GM13976 (cell line): ENCODE measurements at regions not wholly inside any gene's neighbourhood (a gene's known extent, or its start where the extent isn't known, plus 50 kb on each side); places are given as distances from the start of the nearest gene placed in this dataset.
A peak's percentile ranks its signal among the peaks of the same experiment; 100 is the strongest.

ENCODE experiments used
- DNase-seq: peaks from one replicate; pipeline ENCODE4 v3.0.0; 2012; ENCODE audit warnings: low spot score
- CTCF ChIP-seq: IDR thresholded peaks from 2 replicates; pipeline ENCODE4 v1.5.1; 2012; ENCODE audit warnings: borderline replicate concordance, mild to moderate bottlenecking; ENCODE audit not compliant: insufficient read depth; ENCODE audit errors: extremely low read depth, missing control alignments, control extremely low read depth
- in situ Hi-C: fragments of 300-500 bp; cut with MboI; formaldehyde crosslinking; loops from one replicate; pipeline ENCODE4 v1.12.0; 2022; ENCODE audit warnings: low sequenced_read_pairs, mixed read lengths, inconsistent platforms; ENCODE audit not compliant: unreplicated experiment

GRCh38 chr5:35331956-35332950 lies 102.0 kb upstream of the PRLR start:
- TF ChIP-seq CTCF: no peak
- DNase-seq: no peak
- in situ Hi-C loops: no loop called here

- in situ Hi-C loops: no loop called here
- no peak for TF ChIP-seq CTCF
Observed at GRCh38 chr5:35325836-35326235, 95.5 kb upstream of the PRLR start.

GRCh38 chr5:35324679-35325078 lies 94.4 kb upstream of the PRLR start:
- in situ Hi-C loops: no loop called here
- DNase-seq: no peak
- TF ChIP-seq CTCF: no peak

More at GRCh38 chr5:35325836-35326235, 95.5 kb upstream of the PRLR start:
- no peak for DNase-seq

- DNase-seq: no peak
- no peak for TF ChIP-seq CTCF
- in situ Hi-C loops: no loop called here
Observed at GRCh38 chr5:35324201-35324600, 93.9 kb upstream of the PRLR start.

GRCh38 chr5:35320029-35320428 lies 89.7 kb upstream of the PRLR start:
- TF ChIP-seq CTCF: no peak
- DNase-seq: no peak
- in situ Hi-C loops: no loop called here

- TF ChIP-seq CTCF: no peak
- in situ Hi-C loops: no loop called here
- peak; percentile 72 for DNase-seq
Observed at GRCh38 chr5:35319333-35320002, 89.2 kb upstream of the PRLR start.
